ENCODE measurements at regions not wholly inside any gene's neighbourhood (a gene's known extent, or its start where the extent isn't known, plus 50 kb on each side); places are given as distances from the start of the nearest gene placed in this dataset.
"Not testable (repeated sequence)": the region's sequence is repeated elsewhere in the genome, so short reads cannot be mapped to it uniquely, and the experiment has no call there.

GRCh38 chr9:78405461-78405860 lies 108.5 kb downstream of the PSAT1 start:
- no peak overlapping the region for H3K27ac ChIP-seq
- H3K9me3 ChIP-seq = no peaks in the 10 kb centered on the region
- no peaks in the 10 kb centered on the region for H3K27me3 ChIP-seq
- no peaks in the 10 kb centered on the region for H3K4me1 ChIP-seq
- intact Hi-C loops (cut with DNase I) = no loop called here
- ATAC-seq (no peak), FAIRE-seq (no peak), DNase-seq (no peak)
- no peaks in the 10 kb centered on the region for H3K36me3 ChIP-seq
- H3K4me3 ChIP-seq = no peak overlapping the region
- WGBS, 2 donors = 85 to 96% methylated on average over 3 of the region's 3 CpGs
- TF ChIP-seq CTCF (IDR thresholded peaks at IDR 0.05) = no peak

- no peaks in the 10 kb centered on the region for H3K9me3 ChIP-seq
- intact Hi-C loops (cut with DNase I) = no loop called here
- H3K36me3 ChIP-seq = no peaks in the 10 kb centered on the region
- no peak for FAIRE-seq
- ATAC-seq = no peak
- no peaks in the 10 kb centered on the region for H3K4me1 ChIP-seq
- H3K4me3 ChIP-seq = no peak overlapping the region
- 89 to 97% methylated on average over 1 of the region's 1 CpG for WGBS, 2 donors
- no peaks in the 10 kb centered on the region for H3K27me3 ChIP-seq
- H3K27ac ChIP-seq = no peak overlapping the region
- no peak for DNase-seq
- TF ChIP-seq CTCF (IDR thresholded peaks at IDR 0.05) = no peak
Observed at GRCh38 chr9:78406146-78406545, 109.2 kb downstream of the PSAT1 start.

GRCh38 chr9:78406933-78407332 lies 110.0 kb downstream of the PSAT1 start:
- no peak for TF ChIP-seq CTCF (IDR thresholded peaks at IDR 0.05)
- 19 to 50% methylated on average over 2 of the region's 2 CpGs for WGBS, 2 donors
- FAIRE-seq = no peak

GRCh38 chr9:78407636-78408312 lies 110.8 kb downstream of the PSAT1 start:
- Histone ChIP-seq H3K9me3 (no peaks in the 10 kb centered on the region), H3K27me3 (no peaks in the 10 kb centered on the region), H3K4me1 (no peaks in the 10 kb centered on the region), H3K4me3 (no peak overlapping the region), H3K36me3 (no peaks in the 10 kb centered on the region), H3K27ac (no peak overlapping the region)
- FAIRE-seq (no peak), ATAC-seq (no peak), DNase-seq (no peak)
- no peak for TF ChIP-seq CTCF (IDR thresholded peaks at IDR 0.05)
- intact Hi-C loops (cut with DNase I) = no loop called here
- WGBS, 2 donors = 88 to 89% methylated on average over 8 of the region's 8 CpGs

More at GRCh38 chr9:78406933-78407332, 110.0 kb downstream of the PSAT1 start:
- ATAC-seq = peak; percentile 95 to 100 (median 97)
- H3K27me3 ChIP-seq = no peaks in the 10 kb centered on the region
- H3K27ac ChIP-seq = no peak overlapping the region
- peak in 5 of 6 donors; percentile 42 to 77 (median 54) for DNase-seq
- H3K36me3 ChIP-seq = no peaks in the 10 kb centered on the region
- intact Hi-C loops (cut with DNase I) = no loop called here
- H3K4me3 ChIP-seq = no peak overlapping the region
- no peaks in the 10 kb centered on the region for H3K9me3 ChIP-seq
- H3K4me1 ChIP-seq = no peaks in the 10 kb centered on the region

GRCh38 chr9:78408388-78408787 lies 111.5 kb downstream of the PSAT1 start:
- DNase-seq (no peak), FAIRE-seq (no peak), ATAC-seq (no peak)
- 93 to 95% methylated on average over 1 of the region's 1 CpG for WGBS, 2 donors
- no peaks in the 10 kb centered on the region for H3K36me3 ChIP-seq
- no peaks in the 10 kb centered on the region for H3K4me1 ChIP-seq
- TF ChIP-seq CTCF (IDR thresholded peaks at IDR 0.05) = no peak
- no peak overlapping the region for H3K27ac ChIP-seq
- H3K4me3 ChIP-seq = no peak overlapping the region
- H3K27me3 ChIP-seq = no peaks in the 10 kb centered on the region
- no peaks in the 10 kb centered on the region for H3K9me3 ChIP-seq
- intact Hi-C loops (cut with DNase I) = no loop called here

GRCh38 chr9:78409928-78410510 lies 113.1 kb downstream of the PSAT1 start:
- not testable (repeated sequence) for H3K4me3 ChIP-seq
- WGBS, 2 donors = 88 to 99% methylated on average over 23 to 25 of the region's 25 CpGs

More at GRCh38 chr9:78409928-78410510, 113.1 kb downstream of the PSAT1 start:
- ATAC-seq; FAIRE-seq; H3K4me1 ChIP-seq; intact Hi-C loops (cut with DNase I); H3K9me3 ChIP-seq; H3K27me3 ChIP-seq; H3K27ac ChIP-seq; H3K36me3 ChIP-seq: not testable (repeated sequence)
- DNase-seq = peak in 3 of 6 donors; percentile 17 to 67 (median 49)

Measured in pancreas (tissue), 10 donors.